GM23248 (cell line): ENCODE measurements at regions not wholly inside any gene's neighbourhood (a gene's known extent, or its start where the extent isn't known, plus 50 kb on each side); places are given as distances from the start of the nearest gene placed in this dataset.

ENCODE experiments used
- EZH2 ChIP-seq: fragments of 200-600 bp; sonication (generic); IDR thresholded peaks from 2 replicates; pipeline ENCODE4 v1.6.1; 2018; ENCODE audit warnings: antibody characterized with exemption, mild to moderate bottlenecking; ENCODE audit not compliant: insufficient read depth, poor library complexity, severe bottlenecking
- EZH2phosphoT487 ChIP-seq: fragments of 200-600 bp; sonication (generic); IDR thresholded peaks from 2 replicates; pipeline ENCODE4 v1.6.1; 2018; ENCODE audit warnings: antibody characterized with exemption, moderate library complexity, mild to moderate bottlenecking, low read depth; ENCODE audit not compliant: insufficient read depth

GRCh38 chr12:74957634-74958033 lies 252.0 kb downstream of the KCNC2 start:
- TF ChIP-seq EZH2phosphoT487 (no peak), EZH2 (no peak)
